ENCODE measurements at regions not wholly inside any gene's neighbourhood (a gene's known extent, or its start where the extent isn't known, plus 50 kb on each side); places are given as distances from the start of the nearest gene placed in this dataset.

DNA sequence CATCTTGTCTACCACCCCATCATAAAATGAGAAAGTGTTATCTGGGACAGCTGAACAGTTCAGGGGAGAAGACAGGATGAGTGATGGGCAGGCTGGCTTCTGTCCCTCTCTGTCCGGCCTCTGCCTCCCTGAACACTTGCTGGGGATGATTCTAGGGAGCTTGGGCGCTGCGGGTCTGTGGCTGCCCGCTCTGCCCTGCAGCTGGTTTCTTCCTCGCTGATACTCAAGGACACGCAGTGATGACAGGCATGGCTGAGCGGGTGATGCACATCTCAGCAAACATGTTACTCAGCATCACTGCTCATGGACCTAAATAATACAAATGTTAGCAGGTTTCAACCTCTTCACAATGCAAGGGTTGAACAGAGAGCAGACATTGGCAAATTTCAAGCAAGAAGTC is 161.1 kb downstream of the TMEM18 start:
- ChIA-PET POLR2A (no interaction called here), CTCF (no interaction called here)
- DNase-seq (ENCODE audit: extremely low spot score), result no peak
- no peak for TF ChIP-seq LEF1 (IDR thresholded peaks at IDR 0.05; ENCODE audit: borderline replicate concordance)
- TF ChIP-seq, protein P1, sequence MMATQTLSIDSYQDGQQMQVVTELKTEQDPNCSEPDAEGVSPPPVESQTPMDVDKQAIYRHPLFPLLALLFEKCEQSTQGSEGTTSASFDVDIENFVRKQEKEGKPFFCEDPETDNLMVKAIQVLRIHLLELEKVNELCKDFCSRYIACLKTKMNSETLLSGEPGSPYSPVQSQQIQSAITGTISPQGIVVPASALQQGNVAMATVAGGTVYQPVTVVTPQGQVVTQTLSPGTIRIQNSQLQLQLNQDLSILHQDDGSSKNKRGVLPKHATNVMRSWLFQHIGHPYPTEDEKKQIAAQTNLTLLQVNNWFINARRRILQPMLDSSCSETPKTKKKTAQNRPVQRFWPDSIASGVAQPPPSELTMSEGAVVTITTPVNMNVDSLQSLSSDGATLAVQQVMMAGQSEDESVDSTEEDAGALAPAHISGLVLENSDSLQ (IDR thresholded peaks at IDR 0.05), result no peak
- TF ChIP-seq CTBP1 (IDR thresholded peaks at IDR 0.05; ENCODE audit: borderline replicate concordance), result no peak
- TF ChIP-seq FOXK2 (IDR thresholded peaks at IDR 0.05), result no peak
- no peak for TF ChIP-seq FOXM1 (IDR thresholded peaks at IDR 0.05; ENCODE audit: borderline replicate concordance)
- no peak for TF ChIP-seq HDGF (IDR thresholded peaks at IDR 0.05; ENCODE audit: borderline replicate concordance)
- TF ChIP-seq BHLHE40 (IDR thresholded peaks at IDR 0.05; ENCODE audit: borderline replicate concordance), result no peak
- no peak for TF ChIP-seq SUZ12 (IDR thresholded peaks at IDR 0.05)
- no peak for TF ChIP-seq ZNF384 (IDR thresholded peaks at IDR 0.05)
- TF ChIP-seq SP1 (IDR thresholded peaks at IDR 0.05), result no peak
- TF ChIP-seq L3MBTL2 (conservative IDR thresholded peaks at IDR 0.05), result no peak
- no peak for TF ChIP-seq NFRKB (IDR thresholded peaks at IDR 0.05)
- TF ChIP-seq FOXA1 (IDR thresholded peaks at IDR 0.05), result no peak
- TF ChIP-seq ELF4 (IDR thresholded peaks at IDR 0.05), result no peak
- TF ChIP-seq TARDBP (IDR thresholded peaks at IDR 0.05), result no peak
- TF ChIP-seq ARNT (IDR thresholded peaks at IDR 0.05), result no peak

- no peak for DNase-seq (ENCODE audit: extremely low spot score)
- POLR2A ChIA-PET, result no interaction called here
- CTCF ChIA-PET, result no interaction called here
- TF ChIP-seq SP1 (IDR thresholded peaks at IDR 0.05), result no peak
- TF ChIP-seq ARNT (IDR thresholded peaks at IDR 0.05), result no peak
- TF ChIP-seq LEF1 (IDR thresholded peaks at IDR 0.05; ENCODE audit: borderline replicate concordance), result no peak
- no peak for TF ChIP-seq L3MBTL2 (conservative IDR thresholded peaks at IDR 0.05)
- TF ChIP-seq NFRKB (IDR thresholded peaks at IDR 0.05), result no peak
- no peak for TF ChIP-seq ZNF384 (IDR thresholded peaks at IDR 0.05)
- no peak for TF ChIP-seq TARDBP (IDR thresholded peaks at IDR 0.05)
Observed at GRCh38 chr2:515441-516127, 161.6 kb downstream of the TMEM18 start.

GRCh38 chr2:513981-514706 is 163.1 kb downstream of the TMEM18 start:
- ChIA-PET POLR2A (no interaction called here), CTCF (no interaction called here)
- DNase-seq (ENCODE audit: extremely low spot score), result no peak
- TF ChIP-seq LEF1 (IDR thresholded peaks at IDR 0.05; ENCODE audit: borderline replicate concordance) (no peak), SP1 (IDR thresholded peaks at IDR 0.05) (no peak), SUZ12 (IDR thresholded peaks at IDR 0.05) (no peak), NFRKB (IDR thresholded peaks at IDR 0.05) (no peak), L3MBTL2 (conservative IDR thresholded peaks at IDR 0.05) (no peak), ELF4 (IDR thresholded peaks at IDR 0.05) (no peak), ARNT (IDR thresholded peaks at IDR 0.05) (no peak), FOXK2 (IDR thresholded peaks at IDR 0.05) (no peak), CTBP1 (IDR thresholded peaks at IDR 0.05; ENCODE audit: borderline replicate concordance) (no peak), TARDBP (IDR thresholded peaks at IDR 0.05) (no peak), BHLHE40 (IDR thresholded peaks at IDR 0.05; ENCODE audit: borderline replicate concordance) (no peak), ZNF384 (IDR thresholded peaks at IDR 0.05) (no peak)

DNA sequence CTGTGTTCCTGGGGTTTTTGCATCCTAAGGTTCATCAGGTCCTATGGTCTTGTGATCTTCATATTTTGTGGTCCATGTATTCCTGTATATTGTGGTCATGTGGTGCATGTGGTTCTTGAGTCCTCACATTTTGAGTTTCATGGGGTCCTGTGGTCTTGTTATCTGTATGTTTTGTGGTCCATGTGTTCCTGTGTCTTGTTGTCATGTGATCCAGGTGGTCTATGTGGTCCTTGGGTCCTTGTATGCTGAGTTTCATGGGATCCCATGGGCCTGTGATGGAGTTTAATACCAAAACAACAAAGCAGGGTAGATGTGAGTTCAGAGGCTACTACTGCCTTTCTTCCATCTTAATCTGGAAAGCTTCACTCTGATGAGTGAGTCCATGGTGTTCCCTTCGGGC is 166.4 kb downstream of the TMEM18 start:
- POLR2A ChIA-PET, result no interaction called here
- no peak for DNase-seq (ENCODE audit: extremely low spot score)

GRCh38 chr2:509888-510287 is 167.3 kb downstream of the TMEM18 start:
- no peak for DNase-seq (ENCODE audit: extremely low spot score)
- ChIA-PET CTCF (no interaction called here), POLR2A (no interaction called here)
- TF ChIP-seq CTBP1 (IDR thresholded peaks at IDR 0.05; ENCODE audit: borderline replicate concordance) (no peak), FOXK2 (IDR thresholded peaks at IDR 0.05) (no peak), SP1 (IDR thresholded peaks at IDR 0.05) (no peak), FOXM1 (IDR thresholded peaks at IDR 0.05; ENCODE audit: borderline replicate concordance) (no peak), FOXA1 (IDR thresholded peaks at IDR 0.05) (no peak), ELF4 (IDR thresholded peaks at IDR 0.05) (no peak), SUZ12 (IDR thresholded peaks at IDR 0.05) (no peak), ZNF384 (IDR thresholded peaks at IDR 0.05) (no peak), LEF1 (IDR thresholded peaks at IDR 0.05; ENCODE audit: borderline replicate concordance) (no peak), NFRKB (IDR thresholded peaks at IDR 0.05) (no peak), ARNT (IDR thresholded peaks at IDR 0.05) (no peak), BHLHE40 (IDR thresholded peaks at IDR 0.05; ENCODE audit: borderline replicate concordance) (no peak), HDGF (IDR thresholded peaks at IDR 0.05; ENCODE audit: borderline replicate concordance) (no peak)
- TF ChIP-seq, protein P1 (IDR thresholded peaks at IDR 0.05), result no peak

More for the DNA sequence above, 166.4 kb downstream of the TMEM18 start:
- TF ChIP-seq ELF4 (IDR thresholded peaks at IDR 0.05), result no peak
- TF ChIP-seq CTBP1 (IDR thresholded peaks at IDR 0.05; ENCODE audit: borderline replicate concordance), result no peak
- TF ChIP-seq FOXM1 (IDR thresholded peaks at IDR 0.05; ENCODE audit: borderline replicate concordance), result no peak
- TF ChIP-seq ARNT (IDR thresholded peaks at IDR 0.05), result no peak
- TF ChIP-seq FOXK2 (IDR thresholded peaks at IDR 0.05), result no peak
- TF ChIP-seq, protein P1 (IDR thresholded peaks at IDR 0.05), result no peak
- no peak for TF ChIP-seq SUZ12 (IDR thresholded peaks at IDR 0.05)
- TF ChIP-seq HDGF (IDR thresholded peaks at IDR 0.05; ENCODE audit: borderline replicate concordance), result no peak
- TF ChIP-seq TARDBP (IDR thresholded peaks at IDR 0.05), result no peak
- no peak for TF ChIP-seq BHLHE40 (IDR thresholded peaks at IDR 0.05; ENCODE audit: borderline replicate concordance)
- TF ChIP-seq FOXA1 (IDR thresholded peaks at IDR 0.05), result no peak
- no peak for TF ChIP-seq LEF1 (IDR thresholded peaks at IDR 0.05; ENCODE audit: borderline replicate concordance)
- TF ChIP-seq NFRKB (IDR thresholded peaks at IDR 0.05), result no peak
- no peak for TF ChIP-seq SP1 (IDR thresholded peaks at IDR 0.05)
- no peak for TF ChIP-seq L3MBTL2 (conservative IDR thresholded peaks at IDR 0.05)
- no peak for TF ChIP-seq ZNF384 (IDR thresholded peaks at IDR 0.05)
- CTCF ChIA-PET, result no interaction called here

Data from HEK293T (cell line).